GM06990 (cell line): ENCODE measurements at regions not wholly inside any gene's neighbourhood (a gene's known extent, or its start where the extent isn't known, plus 50 kb on each side); places are given as distances from the start of the nearest gene placed in this dataset.

Source experiments
- DNase-seq: peaks from one replicate; pipeline ENCODE4 v3.0.0-alpha.2; 2011; ENCODE audit not compliant: insufficient read length; ENCODE audit errors: extremely low read depth
- H3K27me3 ChIP-seq: replicated peaks from 2 replicates; pipeline ENCODE4 v1.6.0; 2011; ENCODE audit warnings: low read length; ENCODE audit not compliant: control insufficient read depth, insufficient read depth
- H3K36me3 ChIP-seq: 2 replicates; pipeline ENCODE4 v1.5.1; 2011; ENCODE audit warnings: low read length; ENCODE audit not compliant: control insufficient read depth, insufficient read depth
- H3K4me3 ChIP-seq: replicated peaks from 2 replicates; pipeline ENCODE4 v1.5.1; 2011; ENCODE audit warnings: low read depth, mild to moderate bottlenecking, control low read depth, low read length
- CTCF ChIP-seq: IDR thresholded peaks from 2 replicates; pipeline ENCODE4 v1.5.1; 2011; ENCODE audit warnings: low read length, control low read depth, mild to moderate bottlenecking, inconsistent platforms; ENCODE audit not compliant: insufficient read depth, poor library complexity, severe bottlenecking

DNA sequence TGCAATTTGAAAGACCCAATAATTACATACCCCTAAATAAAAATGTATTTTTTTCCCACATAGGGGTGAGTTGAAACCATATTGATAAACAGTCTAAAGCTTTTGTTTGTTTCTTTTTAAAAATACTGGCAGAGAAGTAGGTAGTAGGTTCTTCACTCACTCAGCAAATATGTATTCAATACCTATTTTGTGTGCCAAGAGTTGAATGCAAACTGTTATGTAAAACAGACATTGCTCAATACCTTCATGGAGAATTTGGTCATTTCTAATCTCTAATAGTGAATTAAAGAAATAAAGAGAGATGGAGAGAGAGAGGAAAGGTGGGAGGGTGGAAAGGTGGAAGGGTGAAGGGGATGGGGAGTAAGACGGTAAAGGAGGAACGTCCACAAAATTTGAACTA, 589.9 kb upstream of the GNPDA2 start:
- no peaks in the 10 kb centered on the region for H3K36me3 ChIP-seq
- H3K27me3 ChIP-seq = no peaks in the 10 kb centered on the region
- no peak for DNase-seq
- TF ChIP-seq CTCF = no peak
- H3K4me3 ChIP-seq = no peak overlapping the region

GRCh38 chr4:45302828-45303227, 576.5 kb upstream of the GNPDA2 start:
- no peak for TF ChIP-seq CTCF

DNA sequence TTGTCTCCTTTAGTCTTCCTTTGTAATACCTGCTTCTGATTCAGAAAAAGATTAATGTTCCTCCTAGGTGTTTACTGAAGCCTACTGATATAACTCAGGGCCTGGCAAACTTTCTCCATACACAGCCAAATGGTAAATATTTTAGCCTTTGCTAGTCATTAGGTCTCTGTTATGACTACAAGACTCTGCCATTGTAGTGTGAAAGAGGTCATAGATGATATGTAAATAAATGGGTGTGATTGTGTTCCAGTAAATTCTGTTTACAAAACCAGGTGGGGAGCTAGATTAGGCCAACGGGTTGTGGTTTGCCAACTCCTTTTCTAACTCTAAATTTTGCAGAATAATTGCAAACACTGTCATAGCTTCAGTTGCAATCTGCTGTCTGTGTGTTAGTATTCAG, 568.1 kb upstream of the GNPDA2 start:
- no peaks in the 10 kb centered on the region for H3K36me3 ChIP-seq
- no peaks in the 10 kb centered on the region for H3K27me3 ChIP-seq
- TF ChIP-seq CTCF = no peak
- no peak overlapping the region for H3K4me3 ChIP-seq
- DNase-seq = no peak

More at GRCh38 chr4:45302828-45303227, 576.5 kb upstream of the GNPDA2 start:
- no peaks in the 10 kb centered on the region for H3K36me3 ChIP-seq
- no peaks in the 10 kb centered on the region for H3K27me3 ChIP-seq
- no peak overlapping the region for H3K4me3 ChIP-seq
- no peak for DNase-seq

GRCh38 chr4:45293335-45293734, 567.0 kb upstream of the GNPDA2 start:
- no peak for TF ChIP-seq CTCF
- Histone ChIP-seq H3K36me3 (no peaks in the 10 kb centered on the region), H3K27me3 (no peaks in the 10 kb centered on the region), H3K4me3 (no peak overlapping the region)
- no peak for DNase-seq

GRCh38 chr4:45292844-45293243, 566.5 kb upstream of the GNPDA2 start:
- no peak for TF ChIP-seq CTCF
- Histone ChIP-seq H3K27me3 (no peaks in the 10 kb centered on the region), H3K36me3 (no peaks in the 10 kb centered on the region), H3K4me3 (no peak overlapping the region)
- DNase-seq = no peak

GRCh38 chr4:45284400-45285085, 558.2 kb upstream of the GNPDA2 start:
- no peak for DNase-seq
- H3K36me3 ChIP-seq = no peaks in the 10 kb centered on the region
- TF ChIP-seq CTCF = no peak
- no peaks in the 10 kb centered on the region for H3K27me3 ChIP-seq
- no peak overlapping the region for H3K4me3 ChIP-seq
